ENCODE measurements at regions not wholly inside any gene's neighbourhood (a gene's known extent, or its start where the extent isn't known, plus 50 kb on each side); places are given as distances from the start of the nearest gene placed in this dataset.
A peak's percentile ranks its signal among the peaks of the same experiment; 100 is the strongest.

GRCh38 chr2:18790509-18791171, 201.3 kb upstream of the NT5C1B start:
- DNase-seq: no peak
- intact Hi-C loops (cut with DNase I; ENCODE audit: low total_unique reads) (no loop called here), in situ Hi-C loops (cut with MboI; ENCODE audit: low pct_ligation_motif_present in 1 of 4, low pct_unique_long_range_greater_than_20kb in 1 of 4, low sequenced_read_pairs in 3 of 4) (no loop called here)
- TF ChIP-seq POLR2A (IDR thresholded peaks at IDR 0.05) (no peak), EP300 (IDR thresholded peaks at IDR 0.05; ENCODE audit: low read depth) (no peak), POLR2AphosphoS5 (IDR thresholded peaks at IDR 0.05) (no peak), CTCF (IDR thresholded peaks at IDR 0.05) (no peak)
- 89 to 94% methylated on average over 3 of the region's 3 CpGs for WGBS, 2 donors (ENCODE audit: low coverage in 1 of 2)
- Histone ChIP-seq H3K9me3 (no peaks in the 10 kb centered on the region), H3K4me3 (no peak overlapping the region), H3K27ac (peak overlapping the region in 2 of 4 donors; percentile 49 to 61), H3K36me3 (no peaks in the 10 kb centered on the region), H3K27me3 (no peaks in the 10 kb centered on the region), H3K4me1 (peaks cover 0 to 5% (median 3%) of the 10 kb centered on the region in 4 donors)

GRCh38 chr2:18788592-18788991, 199.2 kb upstream of the NT5C1B start:
- no peaks in the 10 kb centered on the region for H3K36me3 ChIP-seq
- intact Hi-C loops (cut with DNase I; ENCODE audit: low total_unique reads) (no loop called here), in situ Hi-C loops (cut with MboI; ENCODE audit: low pct_ligation_motif_present in 1 of 4, low pct_unique_long_range_greater_than_20kb in 1 of 4, low sequenced_read_pairs in 3 of 4) (no loop called here)
- 67 to 100% methylated on average over 1 to 5 of the region's 5 CpGs for WGBS, 2 donors (ENCODE audit: low coverage in 1 of 2)
- peaks cover 0 to 5% (median 3%) of the 10 kb centered on the region in 4 donors for H3K4me1 ChIP-seq
- H3K9me3 ChIP-seq: no peaks in the 10 kb centered on the region
- TF ChIP-seq EP300 (IDR thresholded peaks at IDR 0.05; ENCODE audit: low read depth) (no peak), POLR2AphosphoS5 (IDR thresholded peaks at IDR 0.05) (no peak), POLR2A (IDR thresholded peaks at IDR 0.05) (no peak), CTCF (IDR thresholded peaks at IDR 0.05) (no peak)
- no peaks in the 10 kb centered on the region for H3K27me3 ChIP-seq
- no peak for DNase-seq
- H3K27ac ChIP-seq: no peak overlapping the region
- H3K4me3 ChIP-seq: no peak overlapping the region

GRCh38 chr2:18787726-18788125, 198.4 kb upstream of the NT5C1B start:
- no peak overlapping the region for H3K27ac ChIP-seq
- H3K36me3 ChIP-seq: no peaks in the 10 kb centered on the region
- H3K4me1 ChIP-seq: peaks cover 0 to 5% (median 3%) of the 10 kb centered on the region in 4 donors
- intact Hi-C loops (cut with DNase I; ENCODE audit: low total_unique reads): no loop called here
- in situ Hi-C loops (cut with MboI; ENCODE audit: low pct_ligation_motif_present in 1 of 4, low pct_unique_long_range_greater_than_20kb in 1 of 4, low sequenced_read_pairs in 3 of 4): no loop called here
- H3K27me3 ChIP-seq: no peaks in the 10 kb centered on the region
- 78 to 100% methylated on average over 2 of the region's 2 CpGs for WGBS, 2 donors (ENCODE audit: low coverage in 1 of 2)
- TF ChIP-seq POLR2A (IDR thresholded peaks at IDR 0.05): no peak
- no peaks in the 10 kb centered on the region for H3K9me3 ChIP-seq
- no peak overlapping the region for H3K4me3 ChIP-seq
- DNase-seq: no peak

- Histone ChIP-seq H3K27me3 (no peaks in the 10 kb centered on the region), H3K9me3 (no peaks in the 10 kb centered on the region), H3K4me3 (no peak overlapping the region), H3K4me1 (peaks cover 0 to 3% (median 0%) of the 10 kb centered on the region in 4 donors), H3K27ac (no peak overlapping the region), H3K36me3 (no peaks in the 10 kb centered on the region)
- in situ Hi-C loops (cut with MboI; ENCODE audit: low pct_ligation_motif_present in 1 of 4, low pct_unique_long_range_greater_than_20kb in 1 of 4, low sequenced_read_pairs in 3 of 4): no loop called here
- 67 to 70% methylated on average over 1 to 2 of the region's 2 CpGs for WGBS, 2 donors (ENCODE audit: low coverage in 1 of 2)
- DNase-seq: no peak
- intact Hi-C loops (cut with DNase I; ENCODE audit: low total_unique reads): no loop called here
- TF ChIP-seq CTCF (IDR thresholded peaks at IDR 0.05) (no peak), POLR2AphosphoS5 (IDR thresholded peaks at IDR 0.05) (no peak), POLR2A (IDR thresholded peaks at IDR 0.05) (no peak), EP300 (IDR thresholded peaks at IDR 0.05; ENCODE audit: low read depth) (no peak)
Observed at GRCh38 chr2:18784245-18784644, 194.9 kb upstream of the NT5C1B start.
